NCI-H226 (cell line): ENCODE measurements at regions not wholly inside any gene's neighbourhood (a gene's known extent, or its start where the extent isn't known, plus 50 kb on each side); places are given as distances from the start of the nearest gene placed in this dataset.
"Not testable (repeated sequence)": the region's sequence is repeated elsewhere in the genome, so short reads cannot be mapped to it uniquely, and the experiment has no call there.

ENCODE experiments used
- DNase-seq: peaks from one replicate; pipeline ENCODE4 v3.0.0-alpha.2; 2015

DNA sequence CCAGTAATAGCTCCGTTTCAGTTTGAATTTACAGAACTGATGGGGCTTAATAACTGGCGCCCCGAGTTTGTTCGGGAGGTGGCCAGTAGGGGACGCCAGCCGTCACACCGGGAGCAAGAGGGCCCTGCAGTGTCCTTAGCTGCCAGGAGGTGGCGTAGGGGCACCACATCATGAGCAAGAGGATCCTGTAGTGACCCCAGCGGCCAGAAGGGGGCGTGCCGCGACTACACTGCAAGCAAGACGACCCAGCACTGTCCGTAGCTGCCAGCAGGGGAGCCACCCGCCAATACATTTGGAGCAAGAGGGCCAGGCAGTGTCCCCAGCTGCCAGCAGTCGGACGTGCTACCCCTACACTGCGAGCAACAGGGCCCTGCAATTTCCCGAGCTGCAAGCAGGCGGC lies 663.7 kb upstream of the B3GAT1 start:
- no peak for DNase-seq

DNA sequence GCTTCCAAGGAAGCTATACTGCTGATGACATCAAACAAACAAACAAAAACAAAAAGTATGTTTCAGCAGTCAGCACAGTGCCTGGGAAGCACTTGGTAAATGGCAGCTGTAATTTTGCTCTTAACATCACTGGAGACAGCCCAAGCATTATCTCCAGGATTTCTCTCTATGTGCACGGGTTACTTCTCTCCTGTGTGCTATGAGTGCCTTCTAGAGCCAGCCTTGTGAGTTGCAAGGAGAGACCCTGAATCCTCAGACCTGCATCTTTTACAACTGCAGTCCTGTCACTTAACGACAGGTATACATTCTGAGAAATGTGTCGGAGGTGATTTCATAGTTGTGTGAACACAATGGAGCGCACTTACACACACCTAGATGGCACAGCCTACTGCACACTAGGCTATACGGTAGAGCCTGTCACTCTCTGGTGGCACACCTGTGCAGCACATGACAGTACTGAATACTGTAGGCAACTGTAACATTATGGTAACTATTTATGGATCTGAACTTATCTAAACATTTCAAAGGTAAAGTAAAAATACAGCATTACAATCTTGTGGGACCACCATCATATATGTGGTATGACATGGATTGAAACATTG lies 662.5 kb upstream of the B3GAT1 start:
- DNase-seq, result no peak

DNA sequence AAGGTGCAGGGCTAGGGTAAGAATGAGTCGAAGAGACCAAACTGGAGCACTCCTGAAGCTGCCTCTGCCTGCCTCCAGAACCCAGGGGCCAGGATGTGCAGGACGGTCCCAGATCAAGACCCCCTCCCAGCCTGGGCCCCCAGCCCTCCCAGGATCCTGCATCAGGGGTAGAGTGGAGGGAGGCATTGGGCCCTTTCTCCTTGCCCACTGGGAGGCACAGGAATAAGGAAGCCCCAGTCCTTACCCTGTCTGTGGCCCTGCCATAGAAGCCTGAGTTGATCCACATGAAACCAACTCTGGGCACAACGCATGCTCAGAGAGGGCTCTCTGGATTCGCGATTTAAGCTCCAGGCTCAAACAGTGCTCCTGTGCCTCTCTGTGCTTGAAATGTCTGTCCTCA lies 661.8 kb upstream of the B3GAT1 start:
- DNase-seq, result no peak

DNA sequence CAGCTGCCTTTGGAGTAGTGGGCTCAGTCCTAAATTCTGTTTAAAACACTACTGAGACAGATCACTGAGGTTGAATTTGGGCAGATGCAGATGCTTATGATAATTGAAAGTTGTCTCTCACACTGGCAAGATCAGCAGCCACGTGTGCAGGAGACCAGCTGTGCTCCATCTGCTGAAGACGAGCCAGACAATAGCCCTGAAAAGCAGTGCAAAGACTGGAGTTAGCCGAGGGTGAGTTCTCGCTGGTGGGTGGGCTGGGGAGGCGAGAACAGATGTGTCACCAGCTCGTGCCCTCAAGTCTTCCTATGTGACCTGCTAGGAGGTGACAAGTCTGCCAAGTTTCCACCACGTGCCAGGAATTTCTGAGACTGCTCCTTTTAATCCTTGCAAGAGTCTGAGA lies 661.3 kb upstream of the B3GAT1 start:
- DNase-seq, result no peak

DNA sequence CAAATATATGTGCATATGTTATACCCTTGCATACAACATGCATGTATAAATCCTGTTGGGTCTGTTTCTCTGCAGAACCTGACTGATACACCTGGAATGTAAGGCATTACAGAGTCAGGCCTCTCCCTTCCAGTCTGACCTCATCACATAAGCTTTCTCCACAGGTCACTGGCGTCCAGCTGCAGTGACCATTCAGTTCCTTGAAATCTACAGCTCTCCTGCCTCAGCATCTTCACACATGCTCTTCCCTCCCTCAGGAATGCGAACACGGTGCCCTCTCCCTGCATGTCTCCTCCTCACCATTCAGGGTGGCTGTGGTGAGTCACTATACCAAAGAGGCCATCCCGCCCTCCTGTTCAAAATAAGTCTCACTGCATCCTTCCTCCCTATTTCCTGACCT lies 657.8 kb upstream of the B3GAT1 start:
- no peak for DNase-seq

DNA sequence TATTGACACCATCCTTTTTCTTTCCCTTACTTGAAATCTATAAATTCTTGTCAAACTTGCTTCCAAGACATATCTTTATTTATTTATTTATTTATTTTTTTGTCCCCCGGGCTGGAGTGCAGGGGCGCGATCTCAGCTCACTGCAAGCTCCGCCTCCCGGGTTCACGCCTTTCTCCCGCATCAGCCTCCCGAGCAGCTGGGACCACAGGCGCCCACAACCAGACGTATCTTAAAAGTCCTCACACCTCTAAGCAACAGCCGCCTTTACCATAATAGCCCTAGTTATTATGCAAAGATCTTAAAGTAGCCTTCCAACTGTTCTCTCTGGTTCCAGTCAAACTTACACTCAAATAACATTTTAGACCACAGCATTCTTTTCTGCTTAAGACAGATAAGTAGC lies 657.0 kb upstream of the B3GAT1 start:
- no peak for DNase-seq

DNA sequence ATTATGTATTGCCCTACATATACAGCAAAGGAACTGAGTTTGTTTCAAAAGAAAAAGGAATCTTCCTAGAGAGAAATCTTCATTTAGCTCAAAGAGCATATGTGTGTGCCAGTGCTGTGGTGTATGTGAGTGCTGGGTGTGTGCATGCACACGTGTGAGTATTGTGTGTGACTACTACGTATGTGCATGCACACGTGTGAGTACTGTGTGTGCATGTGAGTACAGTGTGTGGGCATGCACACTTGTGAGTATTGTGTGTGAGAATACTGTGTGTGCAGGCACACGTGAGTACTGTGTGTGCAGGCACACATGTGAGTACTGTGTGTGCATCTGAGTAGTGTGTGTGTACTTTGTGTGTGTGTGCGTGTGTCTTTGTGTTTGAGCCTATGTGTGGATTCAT lies 651.0 kb upstream of the B3GAT1 start:
- no peak for DNase-seq

DNA sequence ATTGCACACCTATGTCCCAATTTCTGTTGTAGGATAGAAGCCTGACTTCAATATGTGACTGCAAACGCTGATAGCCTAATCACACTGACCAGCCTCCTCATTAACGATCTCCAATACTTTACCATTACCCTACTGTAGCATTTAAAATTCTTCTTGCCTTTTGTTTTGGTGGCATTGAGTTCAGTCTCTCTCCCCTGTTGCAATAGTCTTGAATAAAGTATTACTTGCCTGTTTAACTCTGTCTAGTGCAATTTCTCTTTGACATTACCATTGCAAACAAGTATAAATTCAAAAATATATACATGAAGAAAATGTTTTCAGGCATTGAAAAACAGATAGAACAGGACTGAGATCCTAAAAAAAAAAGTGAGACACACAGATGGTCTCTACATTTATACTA lies 649.1 kb upstream of the B3GAT1 start:
- DNase-seq, result no peak

DNA sequence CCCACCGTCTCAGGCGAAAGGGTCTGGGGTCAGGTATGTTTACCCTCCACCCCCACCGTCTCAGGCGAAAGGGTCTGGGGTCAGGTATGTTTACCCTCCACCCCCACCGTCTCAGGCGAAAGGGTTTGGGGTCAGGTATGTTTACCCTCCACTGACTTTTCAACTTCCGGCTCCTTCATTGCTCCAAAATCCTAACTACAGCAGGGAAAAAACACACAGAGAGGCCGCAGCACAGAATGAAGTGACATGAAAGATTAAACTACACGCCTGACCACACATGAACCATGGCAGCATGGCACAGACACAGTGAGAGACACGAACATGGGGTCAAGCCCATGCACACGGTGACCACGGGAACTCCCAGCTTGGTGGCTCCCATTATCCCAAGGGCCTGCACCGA lies 634.9 kb upstream of the B3GAT1 start:
- DNase-seq, result no peak

DNA sequence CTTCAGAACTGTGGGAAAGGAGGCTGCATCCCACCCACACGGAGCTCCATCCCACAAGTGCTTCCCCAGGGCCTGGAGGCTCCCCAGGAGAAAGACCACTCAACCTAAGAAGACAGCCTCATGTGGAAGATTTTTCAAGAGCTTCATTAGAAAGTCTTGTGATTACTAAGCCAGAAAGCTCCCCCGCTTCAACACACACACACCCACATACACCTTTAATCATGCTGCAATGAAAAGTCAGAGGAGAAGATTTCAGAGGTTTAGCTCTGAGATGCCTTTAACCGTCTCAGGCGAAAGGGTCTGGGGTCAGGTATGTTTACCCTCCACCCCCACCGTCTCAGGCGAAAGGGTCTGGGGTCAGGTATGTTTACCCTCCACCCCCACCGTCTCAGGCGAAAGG lies 634.5 kb upstream of the B3GAT1 start:
- DNase-seq, result no peak

DNA sequence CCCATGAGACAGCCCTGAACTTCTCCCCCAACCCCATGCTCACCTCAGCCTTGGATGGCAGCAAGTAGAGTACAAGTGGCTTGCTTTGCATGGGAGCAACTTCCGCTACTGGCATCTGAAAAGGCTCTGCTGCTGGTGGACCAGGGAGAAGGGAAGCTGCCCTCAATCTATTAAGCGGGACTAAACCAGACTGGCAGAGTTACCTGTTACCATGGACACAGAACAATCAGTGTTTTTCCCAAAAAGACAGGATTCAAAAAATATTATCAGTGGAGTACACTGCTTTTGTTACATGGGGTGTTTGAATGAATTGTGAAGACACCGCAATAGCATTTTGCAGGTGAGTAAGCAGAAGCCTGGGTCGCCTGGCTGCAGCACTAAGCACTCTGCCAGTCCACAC lies 631.4 kb upstream of the B3GAT1 start:
- DNase-seq, result no peak

DNA sequence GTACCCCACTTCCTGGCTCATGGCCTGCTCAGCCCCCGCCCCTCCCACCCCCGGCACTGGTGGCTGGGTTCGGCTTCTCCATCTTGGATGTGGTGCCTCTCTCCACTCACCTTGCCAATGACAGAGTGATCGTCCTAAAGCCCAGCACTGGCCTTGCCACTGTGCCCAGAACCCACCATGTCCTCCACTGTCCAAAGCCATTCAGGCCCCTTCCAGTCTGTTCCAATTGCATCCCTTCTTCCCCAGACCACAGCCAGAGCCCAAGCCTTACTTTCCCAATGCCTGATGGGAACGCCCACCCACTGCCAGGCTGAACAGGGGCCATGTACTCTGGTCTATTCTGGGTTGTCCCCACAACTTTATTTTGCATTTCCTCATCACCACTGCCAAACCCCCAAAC lies 625.8 kb upstream of the B3GAT1 start:
- no peak for DNase-seq

DNA sequence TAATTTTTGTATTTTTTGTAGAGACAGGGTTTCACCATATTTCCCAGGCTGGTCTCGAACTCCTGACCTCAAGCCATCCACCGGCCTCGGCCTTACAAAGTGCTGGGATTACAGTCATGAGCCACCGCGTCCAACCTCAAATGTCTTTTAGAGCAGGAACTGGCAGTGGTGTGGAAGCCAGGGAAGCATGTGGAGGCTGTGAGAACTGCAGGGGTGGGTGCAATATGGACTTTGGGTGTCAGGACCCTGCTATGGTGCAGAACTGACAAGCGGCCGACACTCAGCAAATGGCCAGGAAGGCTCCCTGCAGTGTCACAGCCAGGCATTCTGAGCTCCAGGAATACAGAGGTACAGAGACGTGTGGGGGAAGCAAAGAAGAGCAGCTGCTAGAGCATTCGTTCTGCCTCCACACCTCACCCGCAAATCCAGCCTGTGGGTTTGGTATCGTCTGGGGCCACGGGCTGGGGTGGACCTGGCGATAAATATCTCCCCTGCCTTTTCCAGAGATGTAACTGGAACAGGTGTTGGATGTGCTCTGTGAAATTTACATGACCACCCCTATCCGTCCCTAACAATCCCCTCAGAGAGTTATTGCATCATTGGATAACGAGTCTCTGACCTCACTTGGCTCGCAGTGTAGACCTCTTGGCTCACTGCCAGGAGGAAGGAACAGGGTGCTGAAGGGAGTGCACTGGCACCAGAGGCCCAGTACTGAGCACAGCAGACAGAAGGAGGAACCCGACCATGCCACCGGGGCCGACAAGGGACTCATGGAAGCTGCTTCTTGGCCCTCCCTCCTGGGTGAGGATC lies 624.7 kb upstream of the B3GAT1 start:
- DNase-seq, result no peak

DNA sequence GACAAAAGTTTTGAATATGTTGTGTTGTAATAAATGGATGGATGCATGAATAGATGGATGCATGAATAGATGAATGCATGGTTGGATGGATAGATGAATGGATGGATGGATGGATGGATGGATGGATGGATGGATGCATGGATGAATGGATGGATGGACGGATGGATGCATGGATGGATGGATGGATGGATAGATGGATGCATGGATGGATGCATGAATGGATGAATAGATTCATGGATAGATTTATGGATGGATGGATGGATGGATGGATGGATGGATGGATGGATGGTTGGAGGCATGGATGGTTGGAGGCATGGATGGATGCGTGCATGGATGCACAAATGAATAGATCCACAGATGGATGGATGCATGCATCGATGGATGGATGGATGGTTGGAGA lies 623.2 kb upstream of the B3GAT1 start:
- no peak for DNase-seq

DNA sequence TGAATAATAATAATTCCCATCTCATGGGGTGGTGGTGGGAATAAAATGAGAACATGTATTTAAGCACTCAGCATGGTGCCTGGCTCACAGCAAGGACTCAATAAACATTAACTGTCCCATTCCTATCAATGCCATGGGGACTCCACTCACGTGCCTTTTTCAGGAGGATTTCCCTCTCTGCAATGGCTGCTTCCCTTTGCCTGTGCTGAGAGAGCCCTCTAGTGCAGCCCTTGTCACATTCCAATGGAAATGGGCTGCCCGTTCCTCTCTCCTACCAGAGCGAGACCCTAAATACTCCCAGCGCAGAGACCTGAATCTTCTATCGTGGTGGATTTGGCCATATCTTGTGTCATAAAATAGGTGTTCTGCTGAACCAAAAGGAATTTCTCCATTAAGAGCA lies 621.5 kb upstream of the B3GAT1 start:
- DNase-seq, result no peak

DNA sequence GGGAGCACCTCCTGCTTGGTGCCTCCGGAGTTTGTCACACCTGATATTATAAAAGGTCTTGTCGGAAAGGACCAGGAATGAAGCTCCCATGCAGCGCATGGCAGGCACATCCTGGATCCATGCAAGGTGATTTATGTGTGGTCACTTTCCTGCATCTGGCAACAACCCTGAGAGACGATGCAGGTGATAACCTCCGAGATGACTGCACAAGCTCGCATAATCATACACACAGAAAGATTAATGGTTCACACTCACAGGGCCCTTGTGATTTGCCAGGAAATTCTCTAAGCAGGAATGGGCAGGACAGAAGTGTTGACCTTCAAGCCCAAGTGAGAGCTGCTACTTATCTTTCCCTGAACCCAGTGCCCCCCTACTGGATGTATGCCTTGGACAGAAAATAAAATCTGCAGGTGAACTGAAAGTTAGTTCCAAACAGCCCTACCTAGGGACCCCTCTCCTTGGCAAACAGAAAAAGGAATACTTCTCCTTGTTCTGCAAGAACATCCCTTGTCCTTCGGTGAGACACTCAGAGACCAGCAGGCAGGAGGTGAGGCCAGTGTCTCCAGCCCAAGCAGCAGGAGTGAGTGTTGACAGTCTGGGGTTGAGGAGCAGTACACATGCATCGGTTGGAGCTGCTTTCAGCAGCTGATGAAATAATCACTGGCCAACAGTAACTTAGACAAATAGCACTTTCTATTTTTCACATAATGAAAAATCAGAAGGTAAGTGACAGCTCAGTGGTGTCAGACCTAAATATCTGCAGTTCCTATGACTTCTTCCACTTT lies 619.4 kb upstream of the B3GAT1 start:
- DNase-seq, result no peak

DNA sequence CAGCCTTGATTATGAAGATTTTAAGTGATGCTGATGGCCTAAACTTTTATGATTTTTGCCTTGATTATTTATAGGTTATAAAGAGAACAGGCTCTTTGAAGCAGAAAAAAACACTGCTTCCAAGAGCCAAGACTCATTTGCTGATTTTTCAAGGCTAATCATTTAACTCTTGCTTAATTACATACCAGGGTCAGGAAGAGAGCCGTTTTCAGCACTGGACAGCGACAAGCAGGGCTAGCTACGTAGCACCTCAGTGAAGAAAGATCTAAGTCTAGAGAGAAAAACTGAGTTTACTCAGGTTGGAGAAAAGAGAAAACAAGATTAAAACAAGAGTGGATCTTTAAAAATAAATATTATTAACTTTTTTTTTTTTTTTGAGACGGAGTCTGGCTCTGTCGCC lies 615.4 kb upstream of the B3GAT1 start:
- DNase-seq, result no peak

DNA sequence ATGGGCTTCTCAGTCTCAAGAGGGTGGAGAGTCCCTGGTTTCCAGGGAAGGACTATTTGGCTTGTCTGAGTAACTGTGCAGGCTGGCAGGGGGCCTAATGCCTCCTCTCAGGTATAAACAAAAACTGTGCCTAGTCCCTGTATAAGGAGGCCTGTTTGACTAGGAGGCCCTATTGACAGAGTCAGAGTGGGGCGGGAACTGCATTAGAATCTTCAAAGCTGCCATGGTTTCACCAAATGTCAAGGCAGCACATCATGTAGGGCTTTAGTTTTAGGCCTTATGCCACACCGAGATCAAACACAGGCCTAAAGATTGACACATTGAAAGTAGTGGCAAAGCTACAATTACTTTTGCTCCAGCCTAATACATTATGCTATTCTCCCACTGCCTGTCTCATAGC lies 611.5 kb upstream of the B3GAT1 start:
- no peak for DNase-seq

DNA sequence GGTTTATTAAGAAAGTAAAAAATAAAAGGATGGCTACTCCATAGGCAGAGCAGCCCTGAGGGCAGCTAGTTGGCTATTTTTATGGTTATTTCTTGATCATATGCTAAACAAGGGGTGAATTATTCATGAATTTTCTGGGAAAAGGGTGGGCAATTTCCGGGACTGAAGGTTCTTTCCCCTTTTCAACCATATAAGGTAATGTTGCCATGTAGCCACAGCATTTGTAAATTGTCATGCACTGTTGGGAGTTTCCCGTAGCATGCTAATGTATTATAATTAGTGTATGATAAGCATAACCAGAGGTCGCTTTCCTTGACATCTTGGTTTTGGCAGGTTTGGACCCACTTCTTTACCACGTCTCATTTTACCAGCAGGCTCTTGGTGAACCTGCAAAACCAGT lies 610.4 kb upstream of the B3GAT1 start:
- DNase-seq, result no peak

DNA sequence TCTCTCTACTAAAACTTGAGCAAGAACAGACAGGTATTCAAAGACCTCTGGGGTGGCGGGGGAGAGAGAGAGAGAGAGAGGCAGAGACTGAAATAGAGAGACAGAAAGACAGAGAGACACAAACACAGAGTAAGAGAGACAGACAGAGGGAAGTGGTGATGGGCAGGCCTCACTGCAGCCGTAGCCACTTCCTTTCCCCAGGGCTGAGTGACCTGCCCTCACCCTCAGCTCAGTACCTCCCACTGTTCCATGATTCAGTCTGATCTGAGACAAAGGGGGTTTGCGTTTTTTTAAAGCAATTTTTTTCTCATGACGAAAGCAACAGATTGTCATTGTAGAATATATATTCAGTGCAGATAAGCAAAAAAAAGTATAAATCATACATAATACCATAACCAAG lies 607.9 kb upstream of the B3GAT1 start:
- no peak for DNase-seq

DNA sequence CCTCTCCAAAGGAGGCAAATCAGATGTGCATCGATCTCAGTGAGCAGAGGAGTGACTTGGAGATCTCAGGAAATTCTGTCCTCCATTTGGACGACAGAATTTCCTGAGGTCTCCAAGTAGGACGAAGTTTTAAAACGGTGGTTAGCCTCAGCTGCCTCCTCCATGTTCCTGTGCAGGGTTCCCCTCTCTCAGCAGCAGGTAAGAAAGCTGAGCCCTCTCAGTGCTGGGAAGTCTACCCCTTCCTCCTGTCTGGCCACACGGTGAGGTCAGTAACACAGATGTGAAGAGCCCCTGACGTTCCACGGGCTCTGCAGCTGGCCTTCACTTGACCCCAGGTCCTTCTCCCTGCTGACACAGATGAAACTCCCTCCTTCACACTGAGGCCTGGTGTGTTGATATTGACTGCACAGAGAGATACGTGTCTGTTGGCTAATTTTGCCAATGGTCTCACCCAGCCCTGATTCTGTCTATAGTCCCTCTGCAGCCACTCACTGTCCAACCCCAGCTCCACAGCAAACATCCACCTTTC lies 607.4 kb upstream of the B3GAT1 start:
- DNase-seq, result no peak

DNA sequence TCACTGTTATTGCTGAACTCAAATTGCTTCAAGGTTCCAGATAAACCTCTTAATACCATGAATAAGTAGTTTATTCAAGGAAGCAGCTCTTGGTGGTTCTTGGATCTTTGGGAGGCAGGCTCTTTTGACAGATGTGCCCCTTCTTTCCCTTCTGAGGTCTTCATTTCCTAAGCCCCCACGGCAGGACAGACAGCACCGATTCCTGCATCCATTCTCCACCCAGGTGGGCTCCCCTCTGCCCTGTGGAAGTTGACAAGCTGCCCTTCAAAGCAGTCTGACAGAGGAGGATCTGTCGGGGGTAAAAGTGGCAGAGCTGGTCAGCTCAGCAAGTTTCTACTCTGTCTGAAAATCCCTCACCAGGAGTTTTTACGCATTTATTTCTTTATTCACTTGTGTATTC lies 605.3 kb upstream of the B3GAT1 start:
- no peak for DNase-seq

DNA sequence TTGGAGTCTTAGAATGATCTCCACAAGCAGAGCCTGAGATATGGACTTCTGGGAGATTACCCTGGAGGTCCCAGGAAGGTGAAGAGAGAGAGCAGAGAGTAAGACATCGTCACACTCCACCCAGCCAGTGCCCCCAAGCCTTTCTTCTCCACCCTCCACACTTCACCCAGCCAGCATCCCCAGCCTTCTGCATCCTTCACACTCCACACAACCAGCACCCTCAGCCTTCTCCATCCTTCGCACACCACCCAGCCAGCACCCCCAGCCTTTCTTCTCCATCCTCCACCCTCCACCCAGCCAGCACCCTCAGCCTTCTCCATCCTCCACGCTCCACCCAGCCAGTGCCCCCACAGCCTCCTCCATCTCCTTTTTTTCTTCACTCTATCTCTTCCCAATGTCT lies 603.9 kb upstream of the B3GAT1 start:
- DNase-seq, result no peak

DNA sequence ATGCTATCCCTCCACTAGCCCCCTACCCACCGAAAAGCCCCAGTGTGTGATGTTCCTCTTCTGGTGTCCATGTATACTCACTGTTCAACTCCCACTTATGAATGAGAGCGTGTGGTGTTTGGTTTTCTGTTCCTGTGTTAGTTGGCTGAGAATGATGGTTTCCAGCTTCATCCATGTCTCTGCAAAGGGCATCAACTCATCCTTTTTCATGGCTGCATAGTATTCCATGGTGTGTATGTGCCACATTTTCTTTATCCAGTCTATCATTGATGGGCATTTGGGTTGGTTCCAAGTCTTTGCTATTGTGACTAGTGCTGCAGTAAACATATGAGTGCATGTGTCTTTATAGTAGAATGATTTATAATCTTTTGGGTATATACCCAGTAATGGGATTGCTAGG lies 599.3 kb upstream of the B3GAT1 start:
- DNase-seq, result not testable (repeated sequence)
